SW 1271 (cell line): ENCODE measurements at regions not wholly inside any gene's neighbourhood (a gene's known extent, or its start where the extent isn't known, plus 50 kb on each side); places are given as distances from the start of the nearest gene placed in this dataset.

Experiments
- DNase-seq, 2 experiments: peaks; one replicate each; lab custom pipeline; 2025; lab: John Stamatoyannopoulos, UW

- DNase-seq: no peak
These were observed 68.8 kb upstream of the CLNK start for GRCh38 chr4:10753336-10753735.

- no peak for DNase-seq
These were observed 66.1 kb upstream of the CLNK start for GRCh38 chr4:10750714-10751113.

GRCh38 chr4:10747186-10747585 is 62.6 kb upstream of the CLNK start:
- no peak for DNase-seq

GRCh38 chr4:10746371-10747171 is 62.0 kb upstream of the CLNK start:
- no peak for DNase-seq

GRCh38 chr4:10743357-10743756 is 58.8 kb upstream of the CLNK start:
- DNase-seq: no peak

- no peak for DNase-seq
These were observed 57.6 kb upstream of the CLNK start for GRCh38 chr4:10741961-10742699.

- DNase-seq: no peak
These were observed 56.5 kb upstream of the CLNK start for GRCh38 chr4:10740891-10741620.

GRCh38 chr4:10740251-10740650 is 55.7 kb upstream of the CLNK start:
- DNase-seq: no peak

GRCh38 chr4:10738826-10739489 is 54.4 kb upstream of the CLNK start:
- no peak for DNase-seq

GRCh38 chr4:10737337-10737736 is 52.8 kb upstream of the CLNK start:
- DNase-seq: no peak

GRCh38 chr4:10736895-10737294 is 52.3 kb upstream of the CLNK start:
- no peak for DNase-seq

- no peak for DNase-seq
These were observed 51.7 kb upstream of the CLNK start for GRCh38 chr4:10736266-10736665.

GRCh38 chr4:10734697-10735096 is 50.1 kb upstream of the CLNK start:
- DNase-seq: no peak
